Smooth muscle cell (in vitro differentiated cells): ENCODE measurements at regions not wholly inside any gene's neighbourhood (a gene's known extent, or its start where the extent isn't known, plus 50 kb on each side); places are given as distances from the start of the nearest gene placed in this dataset.

ENCODE experiments used
- DNase-seq: peaks from one replicate; lab custom pipeline; 2025; ENCODE audit not compliant: unreplicated experiment; lab: John Stamatoyannopoulos, UW
- H2AFZ ChIP-seq: fragments of 200-600 bp; sonication (generic); 2 replicates; pipeline ENCODE4 v1.6.0; 2016; ENCODE audit warnings: antibody characterized with exemption, low read depth, mild to moderate bottlenecking
- H3F3A ChIP-seq: fragments of 200-600 bp; sonication (generic); 2 replicates; pipeline ENCODE4 v1.6.0; 2017; ENCODE audit warnings: antibody characterized with exemption, low read depth
- H3K27ac ChIP-seq: fragments of 200-600 bp; sonication (generic); 2 replicates; pipeline ENCODE4 v1.5.1; 2016; ENCODE audit warnings: low read depth, mild to moderate bottlenecking
- H3K27me3 ChIP-seq: fragments of 200-600 bp; sonication (generic); 2 replicates; pipeline ENCODE4 v1.6.1; 2016; ENCODE audit warnings: low read depth, mild to moderate bottlenecking
- H3K36me3 ChIP-seq: fragments of 200-600 bp; sonication (generic); 2 replicates; pipeline ENCODE4 v1.5.1; 2016; ENCODE audit warnings: low read depth
- H3K4me1 ChIP-seq: fragments of 200-600 bp; sonication (generic); 2 replicates; pipeline ENCODE4 v1.5.1; 2016; ENCODE audit warnings: low read depth
- H3K4me2 ChIP-seq: fragments of 200-600 bp; sonication (generic); 2 replicates; pipeline ENCODE4 v1.6.0; 2016; ENCODE audit warnings: mild to moderate bottlenecking
- H3K4me3 ChIP-seq: fragments of 200-600 bp; sonication (generic); 2 replicates; pipeline ENCODE4 v1.5.1; 2016; ENCODE audit warnings: mild to moderate bottlenecking
- H3K79me2 ChIP-seq: fragments of 200-600 bp; sonication (generic); 2 replicates; pipeline ENCODE4 v1.6.0; 2016; ENCODE audit warnings: low read depth, mild to moderate bottlenecking
- H3K9ac ChIP-seq: fragments of 200-600 bp; sonication (generic); 2 replicates; pipeline ENCODE4 v1.6.0; 2016; ENCODE audit warnings: low read depth
- H3K9me3 ChIP-seq: fragments of 200-600 bp; sonication (generic); replicated peaks from 2 replicates; pipeline ENCODE4 v1.5.1; 2016; ENCODE audit warnings: low read depth
- H4K20me1 ChIP-seq: fragments of 200-600 bp; sonication (generic); 2 replicates; pipeline ENCODE4 v1.6.0; 2016; ENCODE audit warnings: low read depth
- CTCF ChIP-seq: fragments of 200-600 bp; sonication (generic); IDR thresholded peaks from 2 replicates; pipeline ENCODE4 v1.5.1; 2017; ENCODE audit warnings: borderline replicate concordance, mild to moderate bottlenecking, antibody characterized with exemption; ENCODE audit not compliant: insufficient read depth, poor library complexity, severe bottlenecking
- WGBS: methylation state at CpG from one replicate; pipeline ENCODE4 v1.1.7; 2016; ENCODE audit warnings: low lambda C conversion rate; 5-methylcytosine and 5-hydroxymethylcytosine counted together

- Histone ChIP-seq H3K9ac (no peak overlapping the region), H3K79me2 (no peaks in the 10 kb centered on the region), H3K4me3 (no peak overlapping the region), H3F3A (no peaks in the 10 kb centered on the region), H3K27ac (no peak overlapping the region), H3K36me3 (no peaks in the 10 kb centered on the region), H3K9me3 (no peaks in the 10 kb centered on the region), H4K20me1 (no peaks in the 10 kb centered on the region), H2AFZ (no peak overlapping the region), H3K27me3 (no peaks in the 10 kb centered on the region), H3K4me2 (no peak overlapping the region), H3K4me1 (no peaks in the 10 kb centered on the region)
- no peak for TF ChIP-seq CTCF
- DNase-seq, result no peak
- WGBS, result 52% methylated on average over 8 of the region's 8 CpGs
Measured at GRCh38 chr3:88263417-88264100, 113.8 kb downstream of the C3orf38 start.

- 83% methylated on average over 5 of the region's 5 CpGs for WGBS
- H3K27me3 ChIP-seq, result no peaks in the 10 kb centered on the region
- no peaks in the 10 kb centered on the region for H3K4me1 ChIP-seq
- no peaks in the 10 kb centered on the region for H3K9me3 ChIP-seq
- no peak for TF ChIP-seq CTCF
- H4K20me1 ChIP-seq, result no peaks in the 10 kb centered on the region
- no peaks in the 10 kb centered on the region for H3F3A ChIP-seq
- no peak for DNase-seq
- H3K27ac ChIP-seq, result no peak overlapping the region
- H3K36me3 ChIP-seq, result no peaks in the 10 kb centered on the region
- H2AFZ ChIP-seq, result no peak overlapping the region
- no peaks in the 10 kb centered on the region for H3K79me2 ChIP-seq
- H3K9ac ChIP-seq, result no peak overlapping the region
- no peak overlapping the region for H3K4me2 ChIP-seq
- no peak overlapping the region for H3K4me3 ChIP-seq
Measured at GRCh38 chr3:88267441-88267840, 117.7 kb downstream of the C3orf38 start.

- Histone ChIP-seq H4K20me1 (no peaks in the 10 kb centered on the region), H3K36me3 (no peaks in the 10 kb centered on the region), H3K4me2 (no peak overlapping the region), H3K27ac (no peak overlapping the region), H3F3A (no peaks in the 10 kb centered on the region), H3K9me3 (no peaks in the 10 kb centered on the region), H3K9ac (no peak overlapping the region), H2AFZ (no peak overlapping the region), H3K4me1 (no peaks in the 10 kb centered on the region), H3K4me3 (no peak overlapping the region), H3K79me2 (no peaks in the 10 kb centered on the region), H3K27me3 (no peaks in the 10 kb centered on the region)
- DNase-seq, result no peak
- 70% methylated on average over 3 of the region's 3 CpGs for WGBS
- no peak for TF ChIP-seq CTCF
Measured at GRCh38 chr3:88267847-88268246, 118.1 kb downstream of the C3orf38 start.

- no peaks in the 10 kb centered on the region for H4K20me1 ChIP-seq
- no peak overlapping the region for H2AFZ ChIP-seq
- no peak for DNase-seq
- no peaks in the 10 kb centered on the region for H3F3A ChIP-seq
- H3K27ac ChIP-seq, result no peak overlapping the region
- H3K27me3 ChIP-seq, result no peaks in the 10 kb centered on the region
- no peak for TF ChIP-seq CTCF
- no peak overlapping the region for H3K4me3 ChIP-seq
- no peak overlapping the region for H3K4me2 ChIP-seq
- no peaks in the 10 kb centered on the region for H3K9me3 ChIP-seq
- WGBS, result 90% methylated on average over 3 of the region's 3 CpGs
- no peaks in the 10 kb centered on the region for H3K36me3 ChIP-seq
- no peak overlapping the region for H3K9ac ChIP-seq
- no peaks in the 10 kb centered on the region for H3K4me1 ChIP-seq
- no peaks in the 10 kb centered on the region for H3K79me2 ChIP-seq
Measured at GRCh38 chr3:88280326-88280725, 130.6 kb downstream of the C3orf38 start.
